ENCODE measurements at regions not wholly inside any gene's neighbourhood (a gene's known extent, or its start where the extent isn't known, plus 50 kb on each side); places are given as distances from the start of the nearest gene placed in this dataset.

DNA sequence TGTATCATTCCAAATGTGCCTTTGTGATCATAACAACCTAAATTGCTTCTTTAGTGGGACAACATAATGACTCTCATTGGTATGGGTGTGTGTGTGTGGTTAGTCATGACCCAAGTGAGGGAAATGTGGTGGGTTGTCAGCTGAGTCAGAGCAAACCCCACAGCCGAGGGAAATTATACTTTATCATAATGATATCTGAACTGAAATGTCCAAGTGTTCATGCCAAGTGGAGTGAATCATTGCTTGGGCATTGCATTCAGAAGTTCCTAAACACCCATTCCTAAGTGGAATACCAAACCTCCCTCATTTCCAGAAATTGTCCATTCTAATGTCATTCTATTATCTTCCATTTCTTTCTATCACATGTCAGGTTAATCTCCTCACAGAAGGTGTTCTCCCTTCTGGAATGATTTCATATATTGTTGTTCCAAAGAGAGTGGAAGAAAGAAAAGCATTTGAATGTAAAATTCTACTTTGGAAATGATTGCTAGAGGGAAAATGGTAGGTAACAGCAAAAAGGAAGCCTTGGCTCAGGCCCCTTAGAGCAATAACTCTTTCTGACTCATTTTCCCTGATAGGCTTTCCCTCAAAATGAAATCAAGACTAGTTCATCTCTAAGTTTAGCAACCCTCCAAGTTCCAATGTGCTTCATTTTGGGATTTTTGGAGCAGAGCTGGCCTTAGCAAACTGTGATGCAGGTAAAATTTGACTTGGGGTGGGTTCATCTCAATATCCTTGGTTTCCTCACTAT lies 230.7 kb upstream of the KCNIP4 start:
- Mint-ChIP-seq H3K4me3 (no peak overlapping the region), H3K36me3 (ENCODE audit: low read depth) (peaks cover 5% of the 10 kb centered on the region; the same call in 1 of the 2 replicates), H3K27ac (no peak overlapping the region), H3K9me3 (peaks cover 17% of the 10 kb centered on the region; the same call in 1 of the 2 replicates), H3K4me1 (ENCODE audit: low read depth) (peaks cover 6% of the 10 kb centered on the region; the same call in 1 of the 2 replicates), H3K27me3 (ENCODE audit: insufficient read depth) (peaks cover 3% of the 10 kb centered on the region; the same call in 1 of the 2 replicates)
- peak; percentile 61 for DNase-seq
- no peak for TF ChIP-seq CTCF (IDR thresholded peaks at IDR 0.05)

GRCh38 chr4:22174640-22175039 lies 226.1 kb upstream of the KCNIP4 start:
- H3K27ac Mint-ChIP-seq: no peak overlapping the region
- no peak overlapping the region for H3K4me3 Mint-ChIP-seq
- no peak for DNase-seq
- H3K36me3 Mint-ChIP-seq (ENCODE audit: low read depth): peaks cover 5% of the 10 kb centered on the region; the same call in 1 of the 2 replicates
- H3K4me1 Mint-ChIP-seq (ENCODE audit: low read depth): peaks cover 6% of the 10 kb centered on the region; the same call in 1 of the 2 replicates
- H3K9me3 Mint-ChIP-seq: peaks cover 13% of the 10 kb centered on the region; the same call in 1 of the 2 replicates
- TF ChIP-seq CTCF (IDR thresholded peaks at IDR 0.05): no peak
- H3K27me3 Mint-ChIP-seq (ENCODE audit: insufficient read depth): peaks cover 3% of the 10 kb centered on the region

DNA sequence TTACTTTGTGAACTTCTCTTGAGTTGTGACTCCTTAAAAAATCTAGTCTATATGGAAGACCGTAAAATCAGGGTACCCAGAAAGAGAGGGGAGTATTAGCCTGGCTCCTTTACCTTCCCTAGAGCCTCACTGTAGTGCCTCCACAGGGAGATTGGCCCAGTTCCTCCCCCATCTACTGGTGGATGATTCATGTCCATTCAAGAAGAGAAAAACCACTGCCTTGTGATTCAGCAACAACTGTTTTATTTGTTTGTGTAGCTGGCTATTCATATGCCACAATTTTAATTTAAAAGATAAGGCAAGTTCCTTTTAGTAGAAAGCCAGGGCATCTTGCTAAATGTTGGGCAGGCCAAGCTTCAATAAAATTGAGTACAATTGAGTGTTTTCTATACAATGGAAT lies 221.8 kb upstream of the KCNIP4 start:
- H3K27me3 Mint-ChIP-seq (ENCODE audit: insufficient read depth): no peaks in the 10 kb centered on the region; the same call in 1 of the 2 replicates
- no peak for DNase-seq
- no peak for TF ChIP-seq CTCF (IDR thresholded peaks at IDR 0.05)
- H3K9me3 Mint-ChIP-seq: peaks cover 11% of the 10 kb centered on the region; the same call in 1 of the 2 replicates
- no peak overlapping the region for H3K27ac Mint-ChIP-seq
- no peak overlapping the region for H3K4me3 Mint-ChIP-seq
- H3K4me1 Mint-ChIP-seq (ENCODE audit: low read depth): no peaks in the 10 kb centered on the region
- no peaks in the 10 kb centered on the region for H3K36me3 Mint-ChIP-seq (ENCODE audit: low read depth)

DNA sequence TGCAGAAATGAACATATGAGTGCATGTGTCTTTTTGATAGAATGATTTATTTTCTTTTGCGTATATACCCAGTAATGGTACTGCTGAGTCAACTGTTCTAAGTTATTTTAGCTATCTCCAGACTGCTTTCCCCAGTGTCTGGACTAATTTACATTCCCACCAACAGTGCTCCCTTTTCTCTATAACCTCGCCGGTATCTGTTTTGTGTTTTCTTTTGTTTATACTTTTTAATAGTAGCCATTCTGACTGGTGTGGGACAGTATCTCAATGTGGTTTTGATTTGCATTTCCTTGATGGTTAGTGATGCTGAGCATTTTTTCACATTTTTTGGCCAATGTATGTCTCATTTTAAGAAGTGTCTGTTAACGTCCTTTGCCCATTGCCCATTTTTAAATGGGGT lies 218.6 kb upstream of the KCNIP4 start:
- TF ChIP-seq CTCF (IDR thresholded peaks at IDR 0.05): no peak
- H3K27ac Mint-ChIP-seq: no peak overlapping the region

GRCh38 chr4:22162454-22162853 lies 213.9 kb upstream of the KCNIP4 start:
- Mint-ChIP-seq H3K4me1 (ENCODE audit: low read depth) (no peaks in the 10 kb centered on the region), H3K4me3 (no peak overlapping the region), H3K27ac (no peak overlapping the region), H3K36me3 (ENCODE audit: low read depth) (no peaks in the 10 kb centered on the region), H3K9me3 (peaks cover 25% of the 10 kb centered on the region), H3K27me3 (ENCODE audit: insufficient read depth) (no peaks in the 10 kb centered on the region)
- TF ChIP-seq CTCF (IDR thresholded peaks at IDR 0.05): no peak
- no peak for DNase-seq

More for the DNA sequence above, 218.6 kb upstream of the KCNIP4 start:
- H3K9me3 Mint-ChIP-seq: peaks cover 10% of the 10 kb centered on the region; the same call in 1 of the 2 replicates
- DNase-seq: no peak
- no peaks in the 10 kb centered on the region; the same call in 1 of the 2 replicates for H3K27me3 Mint-ChIP-seq (ENCODE audit: insufficient read depth)
- H3K36me3 Mint-ChIP-seq (ENCODE audit: low read depth): no peaks in the 10 kb centered on the region
- no peak overlapping the region for H3K4me3 Mint-ChIP-seq
- H3K4me1 Mint-ChIP-seq (ENCODE audit: low read depth): no peaks in the 10 kb centered on the region
